ELR (cell line): ENCODE measurements at regions not wholly inside any gene's neighbourhood (a gene's known extent, or its start where the extent isn't known, plus 50 kb on each side); places are given as distances from the start of the nearest gene placed in this dataset.
"Not testable (repeated sequence)": the region's sequence is repeated elsewhere in the genome, so short reads cannot be mapped to it uniquely, and the experiment has no call there.

ENCODE experiments used
- DNase-seq: peaks from one replicate; pipeline ENCODE4 v3.0.0-alpha.2; 2015; ENCODE audit warnings: low read depth

DNA sequence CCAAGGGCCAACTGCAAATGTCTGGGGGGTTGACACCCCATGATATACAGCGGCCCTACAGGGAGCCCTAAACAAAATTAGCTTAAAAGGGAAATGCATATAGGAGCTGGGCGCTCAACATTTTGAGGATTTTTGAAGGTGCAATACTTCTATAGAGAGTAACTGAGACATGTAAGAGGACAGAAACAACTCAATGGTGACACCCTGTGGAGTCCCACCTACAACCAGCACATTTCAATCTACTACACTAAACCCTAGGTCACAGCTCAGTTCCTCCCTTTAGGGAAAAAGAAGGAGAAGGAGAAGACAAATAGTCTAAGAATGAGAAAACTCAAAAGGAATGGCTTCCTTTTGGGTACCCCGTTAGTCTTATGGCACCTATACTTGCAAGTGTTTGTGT is 1010.5 kb upstream of the NOVA1 start:
- DNase-seq: no peak

DNA sequence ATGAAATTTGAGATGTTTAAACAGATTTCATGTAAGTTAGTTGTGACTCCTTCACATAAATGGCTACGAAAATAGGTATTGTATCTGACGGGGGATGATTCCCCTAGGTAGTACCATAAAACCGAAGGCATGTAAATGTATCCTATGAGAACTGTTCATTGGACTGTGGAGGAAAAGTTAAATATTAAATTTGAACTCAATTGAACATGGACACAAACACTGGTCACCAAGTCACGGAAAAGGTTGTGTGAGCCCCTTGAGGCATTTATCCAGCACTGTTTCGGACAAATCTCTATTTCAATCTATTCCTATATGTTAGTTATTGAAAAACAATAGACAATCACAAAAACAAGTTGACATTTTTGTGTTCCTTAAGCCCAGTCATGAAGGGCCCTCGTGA is 1014.3 kb upstream of the NOVA1 start:
- no peak for DNase-seq

- no peak for DNase-seq
Observed at GRCh38 chr14:27613102-27613501, 1015.3 kb upstream of the NOVA1 start.

- no peak for DNase-seq
Observed at GRCh38 chr14:27623782-27624181, 1025.9 kb upstream of the NOVA1 start.

DNA sequence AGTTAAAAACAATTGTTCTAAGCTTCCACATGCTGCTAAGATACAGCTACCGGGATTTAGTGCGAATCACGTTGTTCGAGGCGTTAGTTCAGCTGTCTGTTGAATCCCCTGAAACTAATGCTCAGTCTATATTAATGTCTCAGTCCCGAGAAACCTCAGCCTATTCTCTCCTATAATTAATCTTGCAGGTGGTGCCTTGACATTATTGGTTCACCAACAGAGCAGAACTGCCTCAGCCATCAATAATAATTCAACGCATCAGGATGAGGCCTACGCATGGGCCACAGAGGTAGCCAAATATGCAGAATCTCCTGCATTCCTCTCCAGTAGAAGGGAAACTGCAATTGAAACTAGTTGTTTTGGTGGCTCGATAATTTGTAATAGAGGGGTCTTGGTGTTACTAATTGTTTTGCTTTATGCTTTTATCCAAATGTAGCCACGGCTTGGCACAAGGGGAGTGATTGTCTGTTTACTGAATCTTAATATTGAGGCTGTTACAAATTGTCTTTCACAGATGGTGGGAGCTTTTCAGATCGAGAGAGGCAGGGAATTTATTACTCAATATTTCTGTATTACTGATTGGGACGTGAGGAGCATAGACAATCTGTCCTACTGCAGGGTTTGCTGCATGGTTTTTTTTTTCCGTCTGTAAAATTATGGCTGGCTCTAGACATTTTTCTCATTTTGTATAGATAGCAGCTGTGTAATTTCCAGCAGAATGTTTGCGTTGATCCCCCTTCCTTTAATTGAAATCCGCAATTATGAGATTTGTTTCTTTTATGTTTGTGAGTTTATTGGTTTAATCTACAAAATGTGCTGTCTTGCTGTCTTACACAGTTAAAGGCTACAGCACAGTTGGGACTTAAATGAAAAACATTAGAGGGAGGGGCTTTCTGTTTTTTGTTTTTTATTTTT is 1036.5 kb upstream of the NOVA1 start:
- DNase-seq: no peak

- DNase-seq: not testable (repeated sequence)
Observed at GRCh38 chr14:27640688-27641087, 1042.9 kb upstream of the NOVA1 start.

DNA sequence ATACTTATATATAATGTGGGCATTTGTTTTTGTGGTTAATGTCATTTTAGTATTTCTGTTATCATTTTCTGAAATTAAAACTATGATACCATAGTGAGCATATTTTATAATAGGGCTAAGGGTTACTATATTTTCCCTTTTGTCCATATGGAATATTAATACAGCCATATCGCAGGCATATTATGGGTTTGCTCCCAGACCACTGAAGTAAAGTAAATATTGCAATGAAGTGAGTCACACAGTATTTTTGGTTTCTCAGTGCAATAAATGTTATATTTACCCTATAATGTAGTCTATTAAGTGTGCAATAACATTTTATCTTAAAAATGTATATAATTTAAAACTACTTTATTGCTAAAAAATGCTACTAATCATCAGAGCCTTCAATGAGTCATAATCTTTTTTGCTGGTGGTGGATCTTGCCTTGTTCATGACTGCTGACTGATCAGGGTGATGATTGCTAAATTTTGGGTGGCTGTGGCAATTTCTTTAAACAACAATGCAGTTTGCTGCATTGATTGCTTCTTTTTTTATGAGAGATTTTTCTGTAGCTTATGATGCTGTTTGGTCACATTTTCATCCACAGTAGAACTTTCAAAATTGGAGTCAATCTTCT is 1044.5 kb upstream of the NOVA1 start:
- DNase-seq: no peak

DNA sequence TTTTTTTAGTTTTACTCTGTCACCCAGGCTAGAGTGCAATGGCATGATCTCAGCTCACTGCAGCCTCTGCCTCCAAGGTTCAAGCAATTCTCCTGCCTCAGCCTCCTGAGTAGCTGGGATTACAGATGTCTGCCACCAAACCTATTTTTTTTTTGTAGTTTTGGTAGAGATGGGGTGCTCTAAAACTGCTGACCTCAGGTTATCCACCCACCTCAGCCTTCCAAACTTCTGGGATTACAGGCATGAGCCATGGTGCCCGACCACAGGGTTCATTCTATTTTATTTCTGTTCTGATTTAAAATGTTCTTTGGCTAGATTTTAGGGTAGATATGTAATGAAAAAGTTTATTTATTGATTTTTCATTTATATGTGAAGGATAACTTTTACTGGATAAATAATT is 1062.8 kb upstream of the NOVA1 start:
- DNase-seq: no peak

- no peak for DNase-seq
Observed at GRCh38 chr14:27668531-27668930, 1070.7 kb upstream of the NOVA1 start.

DNA sequence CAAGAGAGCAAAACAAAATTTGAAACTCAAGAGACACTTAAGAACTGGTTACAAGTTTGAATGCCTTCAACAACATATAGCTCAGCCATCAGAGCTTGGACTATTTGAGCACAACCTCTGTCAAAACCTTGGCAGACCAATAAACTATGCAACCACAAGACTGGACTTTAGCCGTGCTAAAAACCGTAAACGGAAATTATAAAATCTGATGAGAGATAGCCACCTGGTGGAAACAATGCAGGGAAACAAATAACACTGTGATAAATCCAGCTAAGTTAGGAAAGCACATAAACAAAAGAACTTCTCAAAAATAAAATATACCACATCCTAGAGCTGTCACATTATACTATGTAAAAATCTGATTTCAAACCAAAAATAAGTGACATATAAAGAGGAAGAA is 1074.2 kb upstream of the NOVA1 start:
- DNase-seq: no peak

DNA sequence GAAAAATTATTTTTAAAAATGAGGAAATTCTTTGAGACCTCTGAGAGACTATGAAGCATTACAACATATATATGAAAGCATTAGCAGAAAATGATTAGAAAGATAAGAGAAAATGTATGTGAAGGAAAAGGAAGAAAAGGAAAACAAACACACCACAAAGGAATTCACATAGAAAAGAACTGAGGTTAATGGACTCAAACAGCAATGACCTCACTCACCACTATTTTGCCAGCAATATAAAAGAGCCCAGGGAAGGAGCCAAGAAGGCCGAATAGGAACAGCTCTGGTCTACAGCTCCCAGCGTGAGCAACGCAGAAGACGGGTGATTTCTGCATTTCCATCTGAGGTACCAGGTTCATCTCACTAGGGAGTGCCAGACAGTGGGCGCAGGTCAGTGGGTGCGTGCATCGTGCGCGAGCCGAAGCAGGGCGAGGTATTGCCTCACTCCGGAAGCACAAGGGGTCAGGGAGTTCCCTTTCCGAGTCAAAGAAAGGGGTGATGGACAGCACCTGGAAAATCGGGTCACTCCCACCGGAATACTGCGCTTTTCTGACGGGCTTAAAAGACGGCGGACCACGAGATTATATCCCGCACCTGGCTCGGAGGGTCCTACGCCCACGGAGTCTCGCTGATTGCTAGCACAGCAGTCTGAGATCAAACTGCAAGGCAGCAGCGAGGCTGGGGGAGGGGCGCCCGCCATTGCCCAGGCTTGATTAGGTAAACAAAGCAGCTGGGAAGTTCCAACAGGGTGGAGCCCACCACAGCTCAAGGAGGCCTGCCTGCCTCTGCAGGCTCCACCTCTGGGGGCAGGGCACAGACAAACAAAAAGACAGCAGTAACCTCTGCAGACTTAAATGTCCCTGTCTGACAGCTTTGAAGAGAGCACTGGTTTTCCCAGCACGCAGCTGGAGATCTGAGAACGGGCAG is 1075.2 kb upstream of the NOVA1 start:
- DNase-seq: not testable (repeated sequence)

GRCh38 chr14:27686137-27686536 is 1080.5 kb upstream of the FOXG1 start:
- peak; percentile 52 for DNase-seq

DNA sequence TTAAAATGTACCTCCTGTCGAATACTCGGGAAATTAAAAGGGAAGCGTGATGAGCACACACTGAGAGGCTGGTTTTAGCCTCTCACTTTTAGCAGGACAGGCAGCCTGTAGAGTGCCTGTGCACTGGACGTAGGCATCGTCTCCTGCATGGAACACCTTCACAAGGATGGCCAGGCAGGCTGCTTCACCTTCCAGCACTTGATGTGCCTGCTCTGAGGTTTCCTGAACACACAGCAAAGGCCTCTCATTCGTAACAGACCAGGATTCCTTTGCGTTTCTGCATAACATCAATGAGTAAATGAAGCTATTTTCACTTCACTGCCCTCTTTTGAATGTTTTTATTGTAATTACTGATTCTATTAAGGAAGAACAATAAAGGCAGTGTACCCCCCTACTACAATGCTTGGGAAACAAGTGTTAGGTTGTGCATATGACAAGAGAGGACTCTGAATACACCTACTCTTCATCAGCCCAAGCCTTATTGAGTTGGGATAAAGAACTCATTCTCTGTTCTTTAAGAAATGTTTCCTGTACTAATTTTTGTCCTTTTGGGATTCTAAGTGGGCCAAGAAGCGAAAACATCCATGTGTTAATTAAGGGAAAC is 1077.6 kb upstream of the FOXG1 start:
- DNase-seq: no peak

GRCh38 chr14:27712364-27712763 is 1054.2 kb upstream of the FOXG1 start:
- DNase-seq: no peak

DNA sequence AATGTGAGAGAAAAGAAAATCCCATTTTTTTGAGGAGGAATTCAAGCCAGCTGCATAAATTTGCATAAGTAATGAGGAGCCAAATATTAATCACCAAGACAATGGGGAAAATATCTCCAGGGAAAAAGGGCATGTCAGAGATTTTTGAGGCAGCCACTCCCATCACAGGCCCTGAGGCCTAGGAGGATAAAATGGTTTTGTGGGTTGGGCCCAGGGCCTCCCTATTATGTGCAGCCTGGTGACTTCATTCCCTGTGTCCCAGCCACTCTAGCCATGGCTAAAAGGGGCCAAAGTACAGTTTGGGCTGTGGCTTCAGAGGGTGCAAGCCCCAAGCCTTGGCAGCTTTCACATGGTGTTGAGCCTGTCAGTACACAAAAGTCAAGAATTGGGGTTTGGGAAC is 1051.0 kb upstream of the FOXG1 start:
- no peak for DNase-seq

DNA sequence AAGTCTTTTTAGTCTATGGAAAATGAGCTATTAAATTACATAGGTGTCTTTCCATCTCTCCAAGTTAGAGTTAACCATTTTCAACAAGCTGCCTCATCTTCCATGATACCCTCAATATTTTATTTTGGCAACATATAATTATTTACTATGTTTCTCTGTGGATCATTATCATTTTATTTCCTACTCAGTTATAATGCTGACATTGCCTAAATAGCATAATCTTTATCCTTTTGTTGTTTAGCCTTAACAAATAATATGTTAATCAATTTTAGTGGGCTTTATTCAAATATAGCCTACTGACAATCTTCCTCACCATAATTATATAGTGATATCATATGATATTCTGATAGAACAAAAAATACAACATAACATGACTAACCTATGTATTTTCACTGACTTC is 1044.8 kb upstream of the FOXG1 start:
- no peak for DNase-seq

- no peak for DNase-seq
Observed at GRCh38 chr14:27725482-27725881, 1041.1 kb upstream of the FOXG1 start.

DNA sequence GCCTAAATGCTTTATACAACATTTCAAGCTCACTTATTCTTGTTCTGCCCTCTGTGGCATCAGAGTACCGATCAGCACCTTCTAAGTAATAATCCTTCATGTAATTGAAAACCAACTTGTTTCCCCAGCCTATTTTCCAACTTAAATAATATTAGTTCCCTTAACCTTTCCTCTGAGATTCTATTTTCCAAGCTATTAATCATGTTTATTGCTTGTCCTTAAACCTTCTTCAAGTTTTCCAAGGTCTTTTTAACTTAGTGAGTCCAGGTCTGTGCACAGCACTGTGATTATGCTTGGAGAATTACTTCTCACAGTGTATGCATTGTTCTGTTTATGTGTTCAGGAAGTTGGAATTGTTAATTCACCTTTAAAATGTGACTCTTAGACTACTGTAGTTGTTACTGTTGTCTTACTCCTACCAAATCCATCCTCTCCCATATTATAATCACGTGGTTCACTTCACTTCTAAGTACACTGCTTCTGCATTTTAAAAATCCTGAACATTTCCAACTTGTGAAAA is 1039.3 kb upstream of the FOXG1 start:
- DNase-seq: no peak

GRCh38 chr14:27730204-27730603 is 1036.4 kb upstream of the FOXG1 start:
- DNase-seq: no peak

DNA sequence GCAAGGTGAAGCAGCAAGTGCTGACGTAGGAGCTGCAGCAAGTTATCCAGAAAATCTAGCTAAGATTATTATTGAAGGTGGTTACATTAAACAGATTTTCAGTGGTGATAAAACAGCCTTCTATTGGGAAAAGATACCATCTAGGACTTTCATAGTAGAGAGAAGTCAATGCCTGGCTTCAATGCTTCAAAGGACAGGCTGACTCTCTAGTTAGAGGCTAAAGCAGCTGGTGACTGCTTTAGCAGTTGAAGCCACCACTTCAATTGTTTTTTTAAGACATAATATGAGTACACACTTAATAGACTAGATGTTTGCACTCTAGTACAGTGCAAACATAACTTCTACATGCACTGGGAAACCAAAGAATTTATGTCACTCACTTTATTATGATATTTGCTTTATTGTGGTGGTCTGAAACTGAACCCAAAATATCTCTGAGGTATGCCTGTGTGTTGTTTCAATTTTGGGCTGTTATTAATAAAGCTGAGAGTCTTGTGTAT is 1026.9 kb upstream of the FOXG1 start:
- no peak for DNase-seq

- DNase-seq: no peak
Observed at GRCh38 chr14:27750114-27750513, 1016.5 kb upstream of the FOXG1 start.

- not testable (repeated sequence) for DNase-seq
Observed at GRCh38 chr14:27757642-27758041, 1008.9 kb upstream of the FOXG1 start.
